WTC11 (cell line): ENCODE measurements at regions not wholly inside any gene's neighbourhood (a gene's known extent, or its start where the extent isn't known, plus 50 kb on each side); places are given as distances from the start of the nearest gene placed in this dataset.
"Not testable (repeated sequence)": the region's sequence is repeated elsewhere in the genome, so short reads cannot be mapped to it uniquely, and the experiment has no call there.

Source experiments
- ATAC-seq: fragments of 200-7000 bp; cut with Tn5 transposase; 2 replicates; pipeline ENCODE4 v1.10.0; 2021; ENCODE audit warnings: mild to moderate bottlenecking, moderate library complexity
- CTCF ChIA-PET: fragments of 300-600 bp; sonication (Branson Sonifier 250); formaldehyde crosslinking; loops from one replicate; lab custom pipeline; 2021; ENCODE audit warnings: antibody characterized with exemption; lab: Charles Lee
- POLR2A ChIA-PET: fragments of 350-600 bp; sonication (Branson Sonifier 250); formaldehyde crosslinking; loops from one replicate; lab custom pipeline; 2021; ENCODE audit warnings: antibody characterized with exemption; lab: Charles Lee
- DNase-seq: peaks from one replicate; pipeline ENCODE4 v3.0.0; 2021; ENCODE audit warnings: low spot score
- H3K27ac Mint-ChIP-seq: 2 replicates; pipeline ENCODE4 v1.8.0; 2021; ENCODE audit warnings: mixed read lengths
- H3K27me3 Mint-ChIP-seq: 2 replicates; pipeline ENCODE4 v1.8.0; 2021; ENCODE audit warnings: low read depth, mild to moderate bottlenecking, moderate library complexity, mixed read lengths
- H3K36me3 Mint-ChIP-seq: 2 replicates; pipeline ENCODE4 v1.8.0; 2021; ENCODE audit warnings: mixed read lengths
- H3K4me1 Mint-ChIP-seq: 2 replicates; pipeline ENCODE4 v1.8.0; 2022; ENCODE audit warnings: mixed read lengths
- H3K4me3 Mint-ChIP-seq: 2 replicates; pipeline ENCODE4 v1.8.0; 2021; ENCODE audit warnings: mild to moderate bottlenecking, moderate library complexity, mixed read lengths
- H3K9me3 Mint-ChIP-seq: 2 replicates; pipeline ENCODE4 v1.8.0; 2021; ENCODE audit warnings: mixed read lengths
- ATF6 ChIP-seq: sonication (generic); formaldehyde crosslinking; IDR thresholded peaks from 2 replicates; pipeline ENCODE4 v1.8.1; 2023; ENCODE audit warnings: mild to moderate bottlenecking, missing genetic modification reagents
- CREM ChIP-seq: sonication (generic); formaldehyde crosslinking; IDR thresholded peaks from 2 replicates; pipeline ENCODE4 v1.8.1; 2022; ENCODE audit warnings: mild to moderate bottlenecking, missing genetic modification reagents, moderate library complexity
- FOXJ3 ChIP-seq: sonication (generic); formaldehyde crosslinking; IDR thresholded peaks from 2 replicates; pipeline ENCODE4 v1.9.0; 2021; ENCODE audit warnings: missing genetic modification reagents, mild to moderate bottlenecking, borderline replicate concordance
- FOXK1 ChIP-seq: sonication (generic); formaldehyde crosslinking; IDR thresholded peaks from 2 replicates; pipeline ENCODE4 v1.8.0; 2022; ENCODE audit warnings: mild to moderate bottlenecking, moderate library complexity, missing genetic modification reagents
- JAZF1 ChIP-seq: fragments of 250-450 bp; sonication (Bioruptor Pico); IDR thresholded peaks from 2 replicates; pipeline ENCODE4 v1.9.0; 2021; ENCODE audit warnings: moderate library complexity, mild to moderate bottlenecking, inconsistent platforms
- MYBL2 ChIP-seq: sonication (generic); formaldehyde crosslinking; IDR thresholded peaks from 2 replicates; pipeline ENCODE4 v1.8.1; 2023; ENCODE audit warnings: mild to moderate bottlenecking, moderate library complexity, missing genetic modification reagents
- NFYB ChIP-seq: sonication (generic); formaldehyde crosslinking; conservative IDR thresholded peaks from 2 replicates; pipeline ENCODE4 v1.8.0; 2022; ENCODE audit warnings: low read depth, missing genetic modification reagents
- NR1H2 ChIP-seq: sonication (generic); formaldehyde crosslinking; IDR thresholded peaks from 2 replicates; pipeline ENCODE4 v1.9.0; 2021; ENCODE audit warnings: mild to moderate bottlenecking, moderate library complexity, missing genetic modification reagents
- RELA ChIP-seq: sonication (generic); formaldehyde crosslinking; IDR thresholded peaks from 2 replicates; pipeline ENCODE4 v1.8.1; 2022; ENCODE audit warnings: missing genetic modification reagents, mild to moderate bottlenecking, borderline replicate concordance
- RORB ChIP-seq: fragments of 250-450 bp; sonication (Bioruptor Pico); IDR thresholded peaks from 2 replicates; pipeline ENCODE4 v1.9.0; 2021; ENCODE audit warnings: mild to moderate bottlenecking
- SOX15 ChIP-seq: fragments of 250-450 bp; sonication (Bioruptor Pico); IDR thresholded peaks from 2 replicates; pipeline ENCODE4 v1.9.0; 2021; ENCODE audit warnings: mild to moderate bottlenecking
- SP1 ChIP-seq: sonication (generic); formaldehyde crosslinking; conservative IDR thresholded peaks from 2 replicates; pipeline ENCODE4 v1.8.1; 2022; ENCODE audit warnings: missing genetic modification reagents
- STAT6 ChIP-seq: sonication (generic); formaldehyde crosslinking; conservative IDR thresholded peaks from 2 replicates; pipeline ENCODE4 v1.8.1; 2023; ENCODE audit warnings: mild to moderate bottlenecking, low read depth, missing genetic modification reagents, moderate library complexity
- TEAD1 ChIP-seq: sonication (generic); formaldehyde crosslinking; IDR thresholded peaks from 2 replicates; pipeline ENCODE4 v1.8.0; 2022; ENCODE audit warnings: mild to moderate bottlenecking, missing genetic modification reagents
- TEAD4 ChIP-seq: sonication (generic); formaldehyde crosslinking; IDR thresholded peaks from 2 replicates; pipeline ENCODE4 v1.8.0; 2022; ENCODE audit warnings: mild to moderate bottlenecking, missing genetic modification reagents
- TP53 ChIP-seq: sonication (generic); formaldehyde crosslinking; IDR thresholded peaks from 2 replicates; pipeline ENCODE4 v1.8.1; 2023; ENCODE audit warnings: mild to moderate bottlenecking, missing genetic modification reagents
- ZNF396 ChIP-seq: fragments of 250-450 bp; sonication (Bioruptor Pico); IDR thresholded peaks from 2 replicates; pipeline ENCODE4 v1.8.0; 2021; ENCODE audit warnings: mild to moderate bottlenecking, moderate library complexity, borderline replicate concordance
- ZNF512 ChIP-seq: sonication (generic); formaldehyde crosslinking; IDR thresholded peaks from 2 replicates; pipeline ENCODE4 v1.8.1; 2022; ENCODE audit warnings: missing genetic modification reagents, borderline replicate concordance
- TF ChIP-seq, protein P1 (sequence below): sonication (generic); formaldehyde crosslinking; IDR thresholded peaks from 2 replicates; pipeline ENCODE4 v1.8.0; 2023; ENCODE audit warnings: missing genetic modification reagents
- TF ChIP-seq, protein P2 (sequence below): sonication (generic); formaldehyde crosslinking; conservative IDR thresholded peaks from 2 replicates; pipeline ENCODE4 v1.8.1; 2022; ENCODE audit warnings: mild to moderate bottlenecking, missing genetic modification reagents

GRCh38 chr14:43568022-43568421 lies 939.1 kb downstream of the FSCB start:
- H3K27ac Mint-ChIP-seq = no peak overlapping the region
- ATAC-seq = no peak
- POLR2A ChIA-PET = no interaction called here
- H3K27me3 Mint-ChIP-seq = no peaks in the 10 kb centered on the region
- DNase-seq = no peak
- H3K4me3 Mint-ChIP-seq = no peak overlapping the region
- CTCF ChIA-PET = no interaction called here
- no peaks in the 10 kb centered on the region for H3K36me3 Mint-ChIP-seq
- H3K9me3 Mint-ChIP-seq = no peaks in the 10 kb centered on the region
- TF ChIP-seq FOXK1 (CRISPR knock-in tag) (no peak), TP53 (CRISPR knock-in tag) (no peak), ZNF396 (CRISPR knock-in tag) (no peak), NFYB (CRISPR knock-in tag) (no peak), MYBL2 (CRISPR knock-in tag) (no peak), TEAD1 (CRISPR knock-in tag) (no peak), STAT6 (CRISPR knock-in tag) (no peak), SOX15 (CRISPR knock-in tag) (no peak), SP1 (CRISPR knock-in tag) (no peak), RORB (no peak), CREM (CRISPR knock-in tag) (no peak), JAZF1 (CRISPR knock-in tag) (no peak), NR1H2 (CRISPR knock-in tag) (no peak), RELA (CRISPR knock-in tag) (no peak), FOXJ3 (no peak), ZNF512 (no peak), TEAD4 (CRISPR knock-in tag) (no peak)
- TF ChIP-seq, protein P1, sequence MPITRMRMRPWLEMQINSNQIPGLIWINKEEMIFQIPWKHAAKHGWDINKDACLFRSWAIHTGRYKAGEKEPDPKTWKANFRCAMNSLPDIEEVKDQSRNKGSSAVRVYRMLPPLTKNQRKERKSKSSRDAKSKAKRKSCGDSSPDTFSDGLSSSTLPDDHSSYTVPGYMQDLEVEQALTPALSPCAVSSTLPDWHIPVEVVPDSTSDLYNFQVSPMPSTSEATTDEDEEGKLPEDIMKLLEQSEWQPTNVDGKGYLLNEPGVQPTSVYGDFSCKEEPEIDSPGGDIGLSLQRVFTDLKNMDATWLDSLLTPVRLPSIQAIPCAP = no peak
- TF ChIP-seq, protein P2, sequence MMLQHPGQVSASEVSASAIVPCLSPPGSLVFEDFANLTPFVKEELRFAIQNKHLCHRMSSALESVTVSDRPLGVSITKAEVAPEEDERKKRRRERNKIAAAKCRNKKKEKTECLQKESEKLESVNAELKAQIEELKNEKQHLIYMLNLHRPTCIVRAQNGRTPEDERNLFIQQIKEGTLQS = no peak
- H3K4me1 Mint-ChIP-seq = no peaks in the 10 kb centered on the region

- no peak for DNase-seq
- Mint-ChIP-seq H3K4me1 (no peaks in the 10 kb centered on the region), H3K27ac (no peak overlapping the region), H3K36me3 (no peaks in the 10 kb centered on the region), H3K4me3 (no peak overlapping the region), H3K27me3 (no peaks in the 10 kb centered on the region), H3K9me3 (no peaks in the 10 kb centered on the region)
- ATAC-seq = no peak
- POLR2A ChIA-PET = no interaction called here
- TF ChIP-seq ATF6 (CRISPR knock-in tag) = no peak
- CTCF ChIA-PET = interaction anchor here (1.3 kb wide), 1 partner anchor 10 kb away, joined by 4 read pairs; no protein-coding TSS in a partner anchor
These were observed 958.7 kb downstream of the FSCB start for GRCh38 chr14:43548368-43548767.

DNA sequence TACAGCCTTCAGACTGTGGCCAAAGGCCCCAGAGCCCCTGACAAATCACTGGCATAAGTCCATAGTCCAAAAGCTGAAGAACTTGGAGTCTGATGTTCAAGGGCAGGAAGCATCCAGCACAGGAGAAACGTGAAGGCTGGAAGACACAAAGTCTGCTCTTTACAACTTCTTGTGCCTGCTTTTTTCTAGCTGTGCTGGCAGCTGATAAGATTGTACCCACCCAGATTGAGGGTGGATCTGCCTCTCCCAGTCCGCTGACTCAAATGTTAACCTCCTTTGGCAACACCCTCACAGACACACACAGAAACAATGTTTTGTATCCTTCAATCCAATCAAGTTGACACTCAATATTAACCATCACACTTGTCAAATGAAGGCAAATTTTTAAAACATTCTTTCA lies 959.5 kb downstream of the FSCB start:
- H3K27me3 Mint-ChIP-seq, H3K27ac Mint-ChIP-seq, DNase-seq, H3K9me3 Mint-ChIP-seq, H3K4me1 Mint-ChIP-seq, H3K36me3 Mint-ChIP-seq, ATAC-seq, H3K4me3 Mint-ChIP-seq, POLR2A ChIA-PET: not testable (repeated sequence)
- CTCF ChIA-PET = interaction anchor here (0.6 to 1.3 kb wide), 2 partner anchors 9 to 188 kb away, joined by 4 read pairs; no protein-coding TSS in a partner anchor
